Mucosa of descending colon (tissue), 3 donors: ENCODE measurements at regions not wholly inside any gene's neighbourhood (a gene's known extent, or its start where the extent isn't known, plus 50 kb on each side); places are given as distances from the start of the nearest gene placed in this dataset.
"Not testable (repeated sequence)": the region's sequence is repeated elsewhere in the genome, so short reads cannot be mapped to it uniquely, and the experiment has no call there.

Experiments
- ATAC-seq: fragments of 200-7000 bp; cut with Tn5 transposase; one replicate; pipeline ENCODE4 v1.9.1; 2020; ENCODE audit warnings: mild to moderate bottlenecking, moderate library complexity
- DNase-seq, 3 donors: peaks; one replicate each; pipeline ENCODE4 v3.0.0-alpha.2; 2020
- H3K36me3 ChIP-seq: fragments of 200-600 bp; one replicate; pipeline ENCODE4 v1.8.0; 2021; ENCODE audit warnings: low read depth, mild to moderate bottlenecking
- H3K4me1 ChIP-seq: fragments of 200-600 bp; one replicate; pipeline ENCODE4 v1.8.0; 2021; ENCODE audit warnings: low read depth, mild to moderate bottlenecking
- H3K4me3 ChIP-seq: fragments of 200-600 bp; one replicate; pipeline ENCODE4 v1.8.0; 2021; ENCODE audit warnings: mild to moderate bottlenecking
- H3K9me3 ChIP-seq: fragments of 200-600 bp; one replicate; pipeline ENCODE4 v1.8.0; 2021; ENCODE audit warnings: mild to moderate bottlenecking
- CTCF ChIP-seq: fragments of 200-600 bp; IDR thresholded peaks from one replicate; pipeline ENCODE4 v1.8.0; 2022; ENCODE audit warnings: antibody characterized with exemption, mild to moderate bottlenecking
- intact Hi-C, 2 donors: fragments of 100-400 bp; cut with DNase I in 1 of 2; cut with micrococcal nuclease in 1 of 2; formaldehyde crosslinking; loops; one replicate each; pipeline versions ENCODE4 v1.11.0 to v1.11.1; 2022; cut with DNase I, micrococcal nuclease
- donor health status: DM: no; HTN: no; CAD: no; lungs with moderate emphysema.
- donor health status: DM: no; HTN: no; CAD: no.
- donor health status: DM: no; HTN: yes; CAD: no.

DNA sequence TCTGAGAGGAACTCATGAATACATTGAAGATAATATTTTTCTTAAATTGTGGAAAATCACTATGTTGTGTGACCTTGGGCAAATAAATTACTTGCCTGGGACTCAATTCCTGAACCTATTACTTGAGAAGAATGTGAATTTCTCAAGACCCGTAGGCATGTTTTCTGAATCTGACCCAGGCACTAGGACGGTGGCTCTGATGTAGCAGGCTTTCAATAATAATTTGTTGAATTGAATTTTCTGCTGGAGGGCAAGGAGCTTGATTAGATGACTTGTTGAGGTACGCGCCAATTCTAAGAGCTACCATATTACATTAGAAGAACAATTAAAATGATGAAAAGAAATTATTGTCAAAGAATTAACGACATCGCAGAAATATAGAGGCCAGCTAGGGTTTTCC, 150.2 kb upstream of the LRRC3B start:
- peaks cover 45% of the 10 kb centered on the region for H3K9me3 ChIP-seq
- intact Hi-C loops, result no loop called here
- TF ChIP-seq CTCF, result no peak
- no peak overlapping the region for H3K4me3 ChIP-seq
- ATAC-seq, result no peak
- H3K4me1 ChIP-seq, result no peaks in the 10 kb centered on the region
- H3K36me3 ChIP-seq, result no peaks in the 10 kb centered on the region
- DNase-seq, result no peak

GRCh38 chr3:26474706-26475105, 147.9 kb upstream of the LRRC3B start:
- H3K4me1 ChIP-seq, result no peaks in the 10 kb centered on the region
- no peaks in the 10 kb centered on the region for H3K36me3 ChIP-seq
- H3K4me3 ChIP-seq, result no peak overlapping the region
- peaks cover 39% of the 10 kb centered on the region for H3K9me3 ChIP-seq
- TF ChIP-seq CTCF, result no peak
- ATAC-seq (no peak), DNase-seq (no peak)
- intact Hi-C loops, result no loop called here

GRCh38 chr3:26480377-26480776, 142.2 kb upstream of the LRRC3B start:
- no peak for ATAC-seq
- Histone ChIP-seq H3K9me3 (peaks cover 35% of the 10 kb centered on the region), H3K36me3 (no peaks in the 10 kb centered on the region), H3K4me1 (no peaks in the 10 kb centered on the region), H3K4me3 (no peak overlapping the region)
- DNase-seq, result no peak
- no peak for TF ChIP-seq CTCF
- intact Hi-C loops, result no loop called here

GRCh38 chr3:26484140-26484539, 138.4 kb upstream of the LRRC3B start:
- no peak for TF ChIP-seq CTCF

DNA sequence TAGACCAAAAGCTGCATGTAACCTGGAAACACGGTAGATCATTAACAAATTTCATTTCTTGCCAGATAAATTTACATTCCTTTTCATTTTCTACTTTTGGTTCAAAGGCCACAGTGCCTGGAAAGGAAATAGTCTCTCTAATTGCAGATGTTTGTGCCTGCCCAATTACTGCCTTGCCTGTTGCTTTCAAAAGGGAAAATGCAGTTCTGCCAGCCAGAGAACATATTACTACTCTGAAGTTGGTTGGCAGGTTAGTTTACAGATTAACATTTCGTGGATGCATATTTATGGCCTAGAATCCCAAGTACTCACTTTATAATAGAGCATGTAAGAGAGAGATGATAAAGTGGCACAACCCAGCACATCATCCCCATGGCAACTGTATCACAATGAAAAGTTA, 124.3 kb upstream of the LRRC3B start:
- no peak for DNase-seq
- Histone ChIP-seq H3K9me3 (peaks cover 8% of the 10 kb centered on the region), H3K36me3 (no peaks in the 10 kb centered on the region), H3K4me1 (no peaks in the 10 kb centered on the region), H3K4me3 (no peak overlapping the region)
- no peak for ATAC-seq
- intact Hi-C loops, result no loop called here
- no peak for TF ChIP-seq CTCF

More at GRCh38 chr3:26484140-26484539, 138.4 kb upstream of the LRRC3B start:
- H3K4me1 ChIP-seq, result no peaks in the 10 kb centered on the region
- no peak overlapping the region for H3K4me3 ChIP-seq
- DNase-seq, result no peak
- intact Hi-C loops, result no loop called here
- H3K36me3 ChIP-seq, result no peaks in the 10 kb centered on the region
- H3K9me3 ChIP-seq, result peaks cover 33% of the 10 kb centered on the region
- ATAC-seq, result no peak

GRCh38 chr3:26505399-26505798, 117.2 kb upstream of the LRRC3B start:
- Histone ChIP-seq H3K4me3 (no peak overlapping the region), H3K36me3 (no peaks in the 10 kb centered on the region), H3K9me3 (peaks cover 8% of the 10 kb centered on the region), H3K4me1 (no peaks in the 10 kb centered on the region)
- no peak for TF ChIP-seq CTCF
- intact Hi-C loops, result no loop called here
- ATAC-seq, result no peak
- no peak for DNase-seq

GRCh38 chr3:26514445-26515029, 108.0 kb upstream of the LRRC3B start:
- H3K4me1 ChIP-seq, DNase-seq: not testable (repeated sequence)

More at GRCh38 chr3:26514445-26515029, 108.0 kb upstream of the LRRC3B start:
- ATAC-seq, H3K4me3 ChIP-seq, intact Hi-C loops, H3K36me3 ChIP-seq: not testable (repeated sequence)
- H3K9me3 ChIP-seq, result peaks cover 21% of the 10 kb centered on the region
